ENCODE measurements at regions not wholly inside any gene's neighbourhood (a gene's known extent, or its start where the extent isn't known, plus 50 kb on each side); places are given as distances from the start of the nearest gene placed in this dataset.

DNA sequence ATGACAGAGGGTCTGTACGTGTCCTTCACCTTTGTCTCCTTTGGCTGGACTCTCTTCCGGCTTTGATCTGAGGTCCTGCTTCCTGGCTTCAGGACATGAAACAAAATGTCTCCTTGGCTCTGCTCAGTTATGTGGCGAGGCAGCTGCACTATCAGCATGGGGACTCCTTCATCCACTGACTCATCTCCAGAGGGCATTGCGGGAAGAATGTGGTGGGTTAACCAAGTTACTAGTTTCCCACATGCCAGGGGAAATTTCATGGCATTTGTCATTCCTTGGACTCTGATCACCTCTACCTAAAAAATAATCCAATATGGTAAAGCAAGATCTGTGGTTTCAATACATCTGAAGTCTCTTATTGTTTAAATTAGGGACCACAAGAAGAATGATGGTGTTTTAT, 259.7 kb downstream of the MED10 start:
- TF ChIP-seq, protein P1, sequence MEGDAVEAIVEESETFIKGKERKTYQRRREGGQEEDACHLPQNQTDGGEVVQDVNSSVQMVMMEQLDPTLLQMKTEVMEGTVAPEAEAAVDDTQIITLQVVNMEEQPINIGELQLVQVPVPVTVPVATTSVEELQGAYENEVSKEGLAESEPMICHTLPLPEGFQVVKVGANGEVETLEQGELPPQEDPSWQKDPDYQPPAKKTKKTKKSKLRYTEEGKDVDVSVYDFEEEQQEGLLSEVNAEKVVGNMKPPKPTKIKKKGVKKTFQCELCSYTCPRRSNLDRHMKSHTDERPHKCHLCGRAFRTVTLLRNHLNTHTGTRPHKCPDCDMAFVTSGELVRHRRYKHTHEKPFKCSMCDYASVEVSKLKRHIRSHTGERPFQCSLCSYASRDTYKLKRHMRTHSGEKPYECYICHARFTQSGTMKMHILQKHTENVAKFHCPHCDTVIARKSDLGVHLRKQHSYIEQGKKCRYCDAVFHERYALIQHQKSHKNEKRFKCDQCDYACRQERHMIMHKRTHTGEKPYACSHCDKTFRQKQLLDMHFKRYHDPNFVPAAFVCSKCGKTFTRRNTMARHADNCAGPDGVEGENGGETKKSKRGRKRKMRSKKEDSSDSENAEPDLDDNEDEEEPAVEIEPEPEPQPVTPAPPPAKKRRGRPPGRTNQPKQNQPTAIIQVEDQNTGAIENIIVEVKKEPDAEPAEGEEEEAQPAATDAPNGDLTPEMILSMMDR (IDR thresholded peaks at IDR 0.05) = no peak
- TF ChIP-seq POLR2A (IDR thresholded peaks at IDR 0.05) (no peak), POLR2AphosphoS5 (IDR thresholded peaks at IDR 0.05) (no peak)

Measured in transverse colon (tissue), 4 donors.